ENCODE measurements at regions not wholly inside any gene's neighbourhood (a gene's known extent, or its start where the extent isn't known, plus 50 kb on each side); places are given as distances from the start of the nearest gene placed in this dataset.

GRCh38 chr4:35166466-35166865 lies 1077.8 kb downstream of the ARAP2 start:
- H4K20me1 ChIP-seq (ENCODE audit: control insufficient read depth, extremely low read depth, insufficient read depth, low read length) = no peaks in the 10 kb centered on the region
- no peak overlapping the region for H2AFZ ChIP-seq (ENCODE audit: low read length)
- H3K4me2 ChIP-seq (ENCODE audit: extremely low read depth, insufficient read depth, low read length) = no peak overlapping the region
- H3K9me3 ChIP-seq (ENCODE audit: control insufficient read depth, insufficient read depth, low read depth, low read length) = no peaks in the 10 kb centered on the region
- no peak overlapping the region for H3K9ac ChIP-seq (ENCODE audit: insufficient read depth, low read length)
- no peak for DNase-seq (ENCODE audit: low read depth in 2 of 2)
- H3K36me3 ChIP-seq (ENCODE audit: control insufficient read depth, insufficient read depth, low read length) = no peaks in the 10 kb centered on the region
- no peaks in the 10 kb centered on the region for H3K79me2 ChIP-seq (ENCODE audit: control insufficient read depth, insufficient read depth, low read length)
- no peak for TF ChIP-seq CTCF (conservative IDR thresholded peaks at IDR 0.05 in 1 of 2, IDR thresholded peaks at IDR 0.05 in 1 of 2; ENCODE audit: low read depth in 1 of 2, low read length in 2 of 2)
- TF ChIP-seq EZH2 (IDR thresholded peaks at IDR 0.05; ENCODE audit: low read length, missing control alignments) = no peak
- no peak overlapping the region for H3K4me3 ChIP-seq (replicated peaks in 1 of 4; ENCODE audit: control extremely low read depth in 1 of 4, insufficient read depth in 1 of 4, low read depth in 3 of 4, low read length in 4 of 4)
- no peaks in the 10 kb centered on the region for H3K4me1 ChIP-seq (ENCODE audit: control insufficient read depth, extremely low read depth, insufficient read depth, low read length)
- no peak overlapping the region for H3K27ac ChIP-seq (ENCODE audit: insufficient read depth, low read length)
- H3K27me3 ChIP-seq (ENCODE audit: control insufficient read depth, insufficient read depth, low read length) = no peaks in the 10 kb centered on the region

GRCh38 chr4:35167385-35167784 lies 1076.9 kb downstream of the ARAP2 start:
- H3K4me2 ChIP-seq (ENCODE audit: extremely low read depth, insufficient read depth, low read length) = no peak overlapping the region
- no peak overlapping the region for H3K4me3 ChIP-seq (replicated peaks in 1 of 4; ENCODE audit: control extremely low read depth in 1 of 4, insufficient read depth in 1 of 4, low read depth in 3 of 4, low read length in 4 of 4)
- no peaks in the 10 kb centered on the region for H4K20me1 ChIP-seq (ENCODE audit: control insufficient read depth, extremely low read depth, insufficient read depth, low read length)
- no peak overlapping the region for H2AFZ ChIP-seq (ENCODE audit: low read length)
- H3K9me3 ChIP-seq (ENCODE audit: control insufficient read depth, insufficient read depth, low read depth, low read length) = no peaks in the 10 kb centered on the region
- H3K27me3 ChIP-seq (ENCODE audit: control insufficient read depth, insufficient read depth, low read length) = no peaks in the 10 kb centered on the region
- no peak for TF ChIP-seq EZH2 (IDR thresholded peaks at IDR 0.05; ENCODE audit: low read length, missing control alignments)
- TF ChIP-seq CTCF (conservative IDR thresholded peaks at IDR 0.05 in 1 of 2, IDR thresholded peaks at IDR 0.05 in 1 of 2; ENCODE audit: low read depth in 1 of 2, low read length in 2 of 2) = no peak
- no peaks in the 10 kb centered on the region for H3K36me3 ChIP-seq (ENCODE audit: control insufficient read depth, insufficient read depth, low read length)
- H3K27ac ChIP-seq (ENCODE audit: insufficient read depth, low read length) = no peak overlapping the region
- H3K4me1 ChIP-seq (ENCODE audit: control insufficient read depth, extremely low read depth, insufficient read depth, low read length) = no peaks in the 10 kb centered on the region
- DNase-seq (ENCODE audit: low read depth in 2 of 2) = no peak
- H3K9ac ChIP-seq (ENCODE audit: insufficient read depth, low read length) = no peak overlapping the region
- H3K79me2 ChIP-seq (ENCODE audit: control insufficient read depth, insufficient read depth, low read length) = no peaks in the 10 kb centered on the region

GRCh38 chr4:35175487-35175886 lies 1068.8 kb downstream of the ARAP2 start:
- Histone ChIP-seq H3K9ac (ENCODE audit: insufficient read depth, low read length) (no peak overlapping the region), H3K36me3 (ENCODE audit: control insufficient read depth, insufficient read depth, low read length) (no peaks in the 10 kb centered on the region), H3K9me3 (ENCODE audit: control insufficient read depth, insufficient read depth, low read depth, low read length) (no peaks in the 10 kb centered on the region), H3K4me2 (ENCODE audit: extremely low read depth, insufficient read depth, low read length) (no peak overlapping the region), H3K27me3 (ENCODE audit: control insufficient read depth, insufficient read depth, low read length) (no peaks in the 10 kb centered on the region), H2AFZ (ENCODE audit: low read length) (no peak overlapping the region), H3K4me3 (replicated peaks in 1 of 4; ENCODE audit: control extremely low read depth in 1 of 4, insufficient read depth in 1 of 4, low read depth in 3 of 4, low read length in 4 of 4) (no peak overlapping the region), H3K79me2 (ENCODE audit: control insufficient read depth, insufficient read depth, low read length) (no peaks in the 10 kb centered on the region), H3K27ac (ENCODE audit: insufficient read depth, low read length) (no peak overlapping the region), H4K20me1 (ENCODE audit: control insufficient read depth, extremely low read depth, insufficient read depth, low read length) (no peaks in the 10 kb centered on the region), H3K4me1 (ENCODE audit: control insufficient read depth, extremely low read depth, insufficient read depth, low read length) (no peaks in the 10 kb centered on the region)
- no peak for DNase-seq (ENCODE audit: low read depth in 2 of 2)
- TF ChIP-seq EZH2 (IDR thresholded peaks at IDR 0.05; ENCODE audit: low read length, missing control alignments) = no peak
- TF ChIP-seq CTCF (conservative IDR thresholded peaks at IDR 0.05 in 1 of 2, IDR thresholded peaks at IDR 0.05 in 1 of 2; ENCODE audit: low read depth in 1 of 2, low read length in 2 of 2) = no peak

Measured in fibroblast of lung (primary cell).